HG03060 (cell line): ENCODE measurements at regions not wholly inside any gene's neighbourhood (a gene's known extent, or its start where the extent isn't known, plus 50 kb on each side); places are given as distances from the start of the nearest gene placed in this dataset.

Experiments
- ATAC-seq: cut with Tn5 transposase; IDR thresholded peaks from one replicate; pipeline ENCODE4 v1.9.1; 2021; ENCODE audit warnings: low read depth, moderate number of reproducible peaks; ENCODE audit not compliant: unreplicated experiment

- ATAC-seq, result no peak
Measured at GRCh38 chr1:58312971-58313563, 233.5 kb downstream of the OMA1 start.

DNA sequence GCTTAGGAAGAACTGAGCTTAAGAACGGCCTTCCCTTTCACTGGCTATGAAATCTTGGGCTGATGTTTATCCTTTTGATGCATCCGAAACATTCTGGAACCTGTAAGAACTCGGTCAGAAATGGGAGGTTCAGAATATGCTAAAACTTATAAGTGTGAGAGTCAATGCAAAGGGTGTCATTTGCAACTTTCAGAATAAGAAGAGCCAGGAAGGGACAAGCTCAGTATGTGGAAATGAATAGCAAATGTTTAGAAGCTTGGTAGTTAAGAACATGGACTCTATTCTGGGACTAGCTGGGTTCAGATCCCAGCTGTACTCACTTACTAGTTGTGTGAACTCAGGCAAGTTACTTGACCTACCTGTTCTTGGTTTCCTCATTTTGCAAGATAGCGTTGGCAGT, 234.1 kb downstream of the OMA1 start:
- no peak for ATAC-seq

- ATAC-seq, result no peak
Measured at GRCh38 chr1:58310881-58311280, 235.6 kb downstream of the OMA1 start.

GRCh38 chr1:58310469-58310868, 236.1 kb downstream of the OMA1 start:
- ATAC-seq, result no peak

- ATAC-seq, result no peak
Measured at GRCh38 chr1:58308206-58308605, 238.3 kb downstream of the OMA1 start.

- no peak for ATAC-seq
Measured at GRCh38 chr1:58307431-58307830, 239.1 kb downstream of the OMA1 start.

GRCh38 chr1:58305622-58306021, 240.9 kb downstream of the OMA1 start:
- ATAC-seq, result no peak

GRCh38 chr1:58304346-58304975, 242.1 kb downstream of the OMA1 start:
- no peak for ATAC-seq

DNA sequence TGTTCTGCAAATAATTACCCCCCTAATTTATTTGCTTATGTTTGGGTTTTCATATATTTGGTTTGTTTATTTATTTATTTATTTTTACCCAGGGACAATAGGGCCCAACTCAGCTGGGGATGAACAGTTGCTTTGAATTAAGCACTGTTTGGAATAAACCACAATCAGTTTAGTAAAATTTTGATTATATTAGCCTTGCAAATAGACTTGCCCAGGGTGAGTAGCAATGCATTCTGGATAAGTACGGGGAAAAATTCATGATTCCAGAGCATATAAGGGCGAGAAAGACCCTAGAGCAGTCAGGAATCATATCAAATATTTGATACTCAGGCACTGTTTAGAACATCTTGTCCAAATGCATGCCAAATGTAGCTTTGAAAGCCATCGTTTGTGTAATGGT, 242.7 kb downstream of the OMA1 start:
- ATAC-seq, result no peak

- ATAC-seq, result no peak
Measured at GRCh38 chr1:58293388-58293787, 253.1 kb downstream of the OMA1 start.

DNA sequence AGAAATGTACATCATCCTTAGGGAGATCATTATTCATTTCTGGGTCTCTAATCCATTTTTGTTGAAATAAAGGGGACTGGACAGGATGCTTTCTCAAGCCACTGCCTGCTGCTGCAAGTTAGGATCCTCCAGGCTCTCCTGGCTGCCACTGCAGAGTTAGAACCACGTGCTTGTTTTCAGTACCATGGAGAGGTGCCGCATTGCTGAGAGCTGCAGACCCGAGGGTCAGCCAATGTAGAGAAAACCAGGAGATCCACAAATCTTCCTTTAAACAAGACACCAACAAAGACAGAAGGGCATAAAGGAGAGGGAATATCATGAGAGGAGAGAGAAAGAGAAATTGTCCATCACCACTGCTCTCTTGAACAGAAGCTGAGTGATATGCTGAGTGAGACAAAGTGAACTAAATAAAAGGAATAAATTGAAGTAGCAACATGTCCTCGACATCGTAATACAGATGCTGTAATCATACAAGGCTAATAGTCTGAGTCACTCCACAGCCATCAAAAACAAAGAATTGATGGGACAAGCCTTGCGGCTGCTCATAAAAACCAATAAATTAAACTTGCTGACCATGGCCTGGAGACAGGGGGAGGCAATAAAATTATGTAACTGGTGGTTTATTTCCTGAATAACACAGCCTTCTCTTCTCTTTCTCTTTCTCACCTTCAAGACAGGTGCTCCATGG, 255.7 kb downstream of the OMA1 start:
- no peak for ATAC-seq

GRCh38 chr1:58288624-58289142, 257.8 kb downstream of the OMA1 start:
- no peak for ATAC-seq

DNA sequence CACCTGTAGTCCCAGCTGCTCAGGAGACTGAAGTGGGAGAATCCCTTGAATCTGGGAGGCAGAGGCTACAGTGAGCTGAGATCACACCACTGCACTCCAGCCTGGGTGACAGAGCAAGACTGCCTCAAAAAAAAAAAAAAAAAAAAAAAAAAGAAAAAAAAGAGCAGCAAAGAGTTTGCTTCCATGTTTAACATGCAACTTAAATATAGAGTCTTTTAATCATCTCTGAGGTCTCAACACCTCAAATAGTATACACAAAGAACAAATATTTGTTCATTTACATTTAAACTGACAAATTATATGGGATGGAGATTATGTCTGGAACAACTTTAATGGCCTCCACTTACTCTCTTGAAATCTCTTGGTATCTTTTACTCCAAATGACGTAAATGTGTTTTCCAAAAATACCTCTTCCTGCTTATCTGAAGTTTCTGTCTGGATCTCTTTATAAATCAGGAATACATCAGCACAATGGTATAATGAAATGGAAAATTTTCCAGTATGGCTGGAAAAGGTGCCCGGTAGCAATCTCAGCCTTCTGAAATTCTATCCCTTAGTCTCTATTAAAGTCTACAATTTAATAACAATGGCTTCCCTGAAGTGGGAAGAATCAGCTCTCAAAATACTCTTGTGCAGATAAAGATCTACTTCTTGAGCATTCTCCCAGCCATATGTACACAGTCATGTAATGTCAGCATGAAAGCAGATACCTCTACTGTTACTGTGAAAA, 258.5 kb downstream of the OMA1 start:
- no peak for ATAC-seq

GRCh38 chr1:58284225-58284510, 262.4 kb downstream of the OMA1 start:
- no peak for ATAC-seq

GRCh38 chr1:58283388-58284224, 262.9 kb downstream of the OMA1 start:
- no peak for ATAC-seq

- no peak for ATAC-seq
Measured at GRCh38 chr1:58282623-58283387, 263.7 kb downstream of the OMA1 start.

DNA sequence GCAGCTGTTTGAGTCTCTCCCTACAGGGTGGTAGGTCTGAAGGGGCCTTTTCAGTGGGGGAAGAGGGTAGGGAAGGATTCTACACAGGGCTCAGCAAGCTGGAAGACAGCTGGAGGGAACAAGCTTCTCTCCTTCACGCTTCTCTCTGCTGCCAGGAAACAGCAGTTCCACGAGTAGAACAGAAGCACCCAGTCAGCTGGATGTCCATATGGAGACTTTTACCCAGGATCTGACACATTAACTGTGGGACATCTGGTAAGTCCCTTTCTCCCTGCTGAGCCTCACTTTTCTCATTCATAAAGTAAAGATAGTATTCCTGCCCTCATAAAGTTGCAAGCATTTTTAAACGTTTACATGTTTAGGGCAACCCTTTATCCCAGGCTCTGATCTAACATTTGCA, 280.3 kb downstream of the OMA1 start:
- no peak for ATAC-seq

DNA sequence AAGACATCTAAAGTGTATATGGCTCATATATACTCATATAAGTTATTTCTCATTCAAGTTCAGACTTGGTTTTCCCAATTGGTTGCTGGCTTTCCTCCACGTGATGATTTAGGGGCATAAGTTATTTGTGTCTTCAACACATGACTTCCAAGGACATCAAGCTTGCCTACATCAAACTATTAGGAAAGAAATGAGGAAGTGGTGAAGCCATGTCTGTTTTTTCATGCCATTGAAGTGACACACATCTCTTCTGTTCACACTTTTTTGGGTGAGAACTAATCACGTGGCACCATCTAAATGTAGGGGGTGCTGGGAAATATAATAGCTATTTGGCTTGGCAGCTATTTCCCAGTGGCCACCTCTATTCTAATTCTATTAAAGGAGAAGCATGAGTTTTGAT, 282.1 kb downstream of the OMA1 start:
- ATAC-seq, result no peak

DNA sequence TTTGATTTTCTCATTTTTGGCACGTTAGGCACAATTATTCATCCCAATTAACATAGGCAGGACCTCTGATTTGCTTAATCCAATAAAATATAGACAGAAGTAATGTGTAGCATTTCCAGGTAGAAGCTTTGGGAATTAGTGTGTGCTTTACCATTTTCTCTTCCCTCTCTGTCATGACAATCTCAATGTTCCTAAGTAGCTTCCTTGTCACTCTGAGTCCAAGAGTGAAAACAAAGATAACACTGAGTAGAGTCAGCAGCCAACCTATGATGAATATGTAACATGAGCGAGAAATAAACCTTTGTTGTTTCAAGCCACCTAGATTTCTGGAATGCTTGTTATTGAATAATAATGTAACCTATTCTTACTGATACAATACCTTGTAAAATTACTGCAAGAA, 283.8 kb downstream of the OMA1 start:
- ATAC-seq, result no peak

GRCh38 chr1:58258082-58258481, 288.4 kb downstream of the OMA1 start:
- no peak for ATAC-seq
